ENCODE measurements at regions not wholly inside any gene's neighbourhood (a gene's known extent, or its start where the extent isn't known, plus 50 kb on each side); places are given as distances from the start of the nearest gene placed in this dataset.

GRCh38 chr4:180610324-180610723, 1632.9 kb upstream of the TENM3 start:
- no peak overlapping the region for H3K4me3 ChIP-seq (ENCODE audit: low read depth, poor library complexity, severe bottlenecking)
- TF ChIP-seq CTCF (IDR thresholded peaks at IDR 0.05): no peak
- no peak for TF ChIP-seq POLR2A (IDR thresholded peaks at IDR 0.05)
- DNase-seq (ENCODE audit: low spot score in 2 of 2): no peak
- intact Hi-C loops (cut with DNase I; ENCODE audit: low total_unique reads): no loop called here
- 72 to 78% methylated on average over 2 of the region's 2 CpGs for WGBS, 2 donors

- no peak for DNase-seq (ENCODE audit: low spot score in 2 of 2)
- intact Hi-C loops (cut with DNase I; ENCODE audit: low total_unique reads): no loop called here
- H3K4me3 ChIP-seq (ENCODE audit: low read depth, poor library complexity, severe bottlenecking): no peak overlapping the region
- 78 to 80% methylated on average over 3 of the region's 3 CpGs for WGBS, 2 donors
- TF ChIP-seq CTCF (IDR thresholded peaks at IDR 0.05) (no peak), POLR2A (IDR thresholded peaks at IDR 0.05) (no peak)
Observed at GRCh38 chr4:180615746-180616145, 1627.5 kb upstream of the TENM3 start.

- WGBS, 2 donors: 76 to 79% methylated on average over 6 of the region's 6 CpGs
- intact Hi-C loops (cut with DNase I; ENCODE audit: low total_unique reads): no loop called here
- no peak for DNase-seq (ENCODE audit: low spot score in 2 of 2)
- no peak for TF ChIP-seq POLR2A (IDR thresholded peaks at IDR 0.05)
- TF ChIP-seq CTCF (IDR thresholded peaks at IDR 0.05): no peak
- H3K4me3 ChIP-seq (ENCODE audit: low read depth, poor library complexity, severe bottlenecking): no peak overlapping the region
Observed at GRCh38 chr4:180617196-180617595, 1626.0 kb upstream of the TENM3 start.

GRCh38 chr4:180618396-180618795, 1624.8 kb upstream of the TENM3 start:
- WGBS, 2 donors: 71 to 74% methylated on average over 4 of the region's 4 CpGs
- TF ChIP-seq CTCF (IDR thresholded peaks at IDR 0.05) (no peak), POLR2A (IDR thresholded peaks at IDR 0.05) (no peak)
- no peak overlapping the region for H3K4me3 ChIP-seq (ENCODE audit: low read depth, poor library complexity, severe bottlenecking)
- intact Hi-C loops (cut with DNase I; ENCODE audit: low total_unique reads): no loop called here
- DNase-seq (ENCODE audit: low spot score in 2 of 2): no peak

- TF ChIP-seq POLR2A (IDR thresholded peaks at IDR 0.05): no peak
- no peak for TF ChIP-seq CTCF (IDR thresholded peaks at IDR 0.05)
- DNase-seq (ENCODE audit: low spot score in 2 of 2): no peak
- intact Hi-C loops (cut with DNase I; ENCODE audit: low total_unique reads): no loop called here
- 61 to 63% methylated on average over 3 of the region's 3 CpGs for WGBS, 2 donors
- no peak overlapping the region for H3K4me3 ChIP-seq (ENCODE audit: low read depth, poor library complexity, severe bottlenecking)
Observed at GRCh38 chr4:180619440-180619839, 1623.8 kb upstream of the TENM3 start.

- 85 to 89% methylated on average over 3 of the region's 3 CpGs for WGBS, 2 donors
- intact Hi-C loops (cut with DNase I; ENCODE audit: low total_unique reads): no loop called here
- TF ChIP-seq CTCF (IDR thresholded peaks at IDR 0.05): no peak
- no peak for TF ChIP-seq POLR2A (IDR thresholded peaks at IDR 0.05)
- H3K4me3 ChIP-seq (ENCODE audit: low read depth, poor library complexity, severe bottlenecking): no peak overlapping the region
- DNase-seq (ENCODE audit: low spot score in 2 of 2): no peak
Observed at GRCh38 chr4:180622254-180622653, 1620.9 kb upstream of the TENM3 start.
